Upper lobe of left lung (tissue), 4 donors: ENCODE measurements at regions not wholly inside any gene's neighbourhood (a gene's known extent, or its start where the extent isn't known, plus 50 kb on each side); places are given as distances from the start of the nearest gene placed in this dataset.

Experiments
- POLR2A ChIP-seq, 4 donors: fragments of 450-650 bp; IDR thresholded peaks; one replicate each; pipeline ENCODE4 v1.5.1; 2016 to 2017; ENCODE audit warnings: antibody characterized with exemption in 4 of 4, mild to moderate bottlenecking in 2 of 4
- TF ChIP-seq, protein P1 (sequence below), 6 experiments: fragments of 450-650 bp in 4 of 6; fragments of 200-600 bp in 2 of 6; sonication (generic) in 2 of 6; IDR thresholded peaks; one replicate each; pipeline ENCODE4 v1.5.1; 2016 to 2019; ENCODE audit warnings: antibody characterized with exemption in 6 of 6

DNA sequence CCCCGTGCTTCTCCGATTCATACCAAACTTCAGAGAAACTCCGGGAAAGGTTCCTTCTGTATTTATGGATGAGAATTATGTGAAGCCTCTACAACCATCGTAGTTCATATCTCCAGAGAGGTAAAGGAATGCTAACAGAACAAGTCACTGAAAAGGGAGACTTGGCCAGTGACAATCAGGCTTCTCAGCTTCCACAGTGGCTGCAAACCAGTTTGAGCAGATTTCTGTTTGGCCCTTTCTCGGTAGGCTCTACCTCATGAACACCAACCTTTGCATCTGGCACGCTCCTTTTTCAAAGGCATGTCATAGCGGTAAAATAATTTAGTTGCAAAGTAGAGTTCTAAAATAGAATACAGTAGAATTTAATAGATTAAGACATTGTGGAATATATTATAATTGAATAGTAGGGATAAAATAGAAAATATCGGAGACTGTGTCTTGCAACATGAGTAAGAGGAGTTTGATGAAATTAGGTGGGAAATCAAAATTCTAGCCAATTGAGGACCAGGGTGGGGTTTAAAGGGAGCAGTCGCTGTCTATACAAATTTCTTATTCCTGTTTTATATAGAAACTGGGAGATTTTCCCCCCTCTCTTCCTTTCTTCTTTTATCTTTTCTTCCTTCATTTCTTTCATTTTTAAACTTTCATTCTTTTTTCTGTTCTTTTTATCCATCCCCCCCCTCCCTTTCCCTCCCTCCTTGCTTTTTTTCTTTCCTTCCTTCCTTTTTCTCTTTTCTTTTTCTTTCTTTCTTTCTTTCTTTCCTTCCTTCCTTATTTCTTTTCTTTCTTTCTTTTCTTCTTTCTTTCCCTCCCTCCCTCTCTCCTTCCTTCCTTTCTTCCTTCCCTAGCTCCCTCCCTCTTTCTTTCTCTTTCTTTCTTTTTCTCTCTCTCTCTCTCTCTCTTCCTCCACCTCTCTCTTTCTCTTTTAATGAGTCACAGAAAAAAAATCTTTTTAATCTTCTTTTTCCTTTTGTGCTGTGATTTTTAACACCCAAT is 161.5 kb upstream of the KLF6 start:
- TF ChIP-seq, protein P1, sequence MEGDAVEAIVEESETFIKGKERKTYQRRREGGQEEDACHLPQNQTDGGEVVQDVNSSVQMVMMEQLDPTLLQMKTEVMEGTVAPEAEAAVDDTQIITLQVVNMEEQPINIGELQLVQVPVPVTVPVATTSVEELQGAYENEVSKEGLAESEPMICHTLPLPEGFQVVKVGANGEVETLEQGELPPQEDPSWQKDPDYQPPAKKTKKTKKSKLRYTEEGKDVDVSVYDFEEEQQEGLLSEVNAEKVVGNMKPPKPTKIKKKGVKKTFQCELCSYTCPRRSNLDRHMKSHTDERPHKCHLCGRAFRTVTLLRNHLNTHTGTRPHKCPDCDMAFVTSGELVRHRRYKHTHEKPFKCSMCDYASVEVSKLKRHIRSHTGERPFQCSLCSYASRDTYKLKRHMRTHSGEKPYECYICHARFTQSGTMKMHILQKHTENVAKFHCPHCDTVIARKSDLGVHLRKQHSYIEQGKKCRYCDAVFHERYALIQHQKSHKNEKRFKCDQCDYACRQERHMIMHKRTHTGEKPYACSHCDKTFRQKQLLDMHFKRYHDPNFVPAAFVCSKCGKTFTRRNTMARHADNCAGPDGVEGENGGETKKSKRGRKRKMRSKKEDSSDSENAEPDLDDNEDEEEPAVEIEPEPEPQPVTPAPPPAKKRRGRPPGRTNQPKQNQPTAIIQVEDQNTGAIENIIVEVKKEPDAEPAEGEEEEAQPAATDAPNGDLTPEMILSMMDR (IDR thresholded peaks at IDR 0.05), result no peak
- TF ChIP-seq POLR2A (IDR thresholded peaks at IDR 0.05), result no peak
